ENCODE measurements at regions not wholly inside any gene's neighbourhood (a gene's known extent, or its start where the extent isn't known, plus 50 kb on each side); places are given as distances from the start of the nearest gene placed in this dataset.

- Histone ChIP-seq H3K27me3 (ENCODE audit: insufficient read depth, low read length, poor library complexity) (no peaks in the 10 kb centered on the region), H4K5ac (ENCODE audit: low read length) (no peak overlapping the region), H4K8ac (ENCODE audit: low read depth, low read length) (no peak overlapping the region), H3K4me3 (ENCODE audit: low read length) (no peak overlapping the region), H3K79me2 (ENCODE audit: control insufficient read depth, insufficient read depth, low read length) (no peaks in the 10 kb centered on the region), H2BK120ac (ENCODE audit: low read depth, low read length) (no peak overlapping the region), H3K36me3 (ENCODE audit: control insufficient read depth, insufficient read depth, low read length) (no peaks in the 10 kb centered on the region), H3K27ac (ENCODE audit: low read depth, low read length) (no peak overlapping the region), H3K23ac (ENCODE audit: low read length) (no peak overlapping the region), H3K18ac (ENCODE audit: low read length) (no peak overlapping the region), H3K4ac (ENCODE audit: low read depth, low read length) (no peak overlapping the region), H2BK15ac (replicated peaks; ENCODE audit: low read depth) (no peak overlapping the region), H3K79me1 (ENCODE audit: low read length) (no peaks in the 10 kb centered on the region), H2BK5ac (ENCODE audit: low read length) (no peak overlapping the region), H2AK5ac (ENCODE audit: low read length) (no peak overlapping the region), H3K4me2 (ENCODE audit: low read length) (no peak overlapping the region), H3K9ac (ENCODE audit: low read length) (no peak overlapping the region), H3K56ac (ENCODE audit: low read length) (no peak overlapping the region), H3K4me1 (ENCODE audit: control insufficient read depth, low read depth, low read length) (no peaks in the 10 kb centered on the region)
- no peak for DNase-seq
- WGBS (ENCODE audit: extremely low coverage, insufficient coverage, low lambda C conversion rate) = no CpG with 5 or more reads among the region's 8 CpGs
Observed at GRCh38 chrX:118205421-118206395, 89.1 kb upstream of the KLHL13 start.

GRCh38 chrX:118207831-118208453, 91.3 kb upstream of the KLHL13 start:
- Histone ChIP-seq H3K27ac (ENCODE audit: low read depth, low read length) (no peak overlapping the region), H4K8ac (ENCODE audit: low read depth, low read length) (no peak overlapping the region), H3K23ac (ENCODE audit: low read length) (no peak overlapping the region), H4K5ac (ENCODE audit: low read length) (no peak overlapping the region), H3K79me2 (ENCODE audit: control insufficient read depth, insufficient read depth, low read length) (no peaks in the 10 kb centered on the region), H3K4me1 (ENCODE audit: control insufficient read depth, low read depth, low read length) (no peaks in the 10 kb centered on the region), H3K36me3 (ENCODE audit: control insufficient read depth, insufficient read depth, low read length) (no peaks in the 10 kb centered on the region), H2AK5ac (ENCODE audit: low read length) (no peak overlapping the region), H2BK15ac (replicated peaks; ENCODE audit: low read depth) (no peak overlapping the region), H3K56ac (ENCODE audit: low read length) (no peak overlapping the region), H3K9ac (ENCODE audit: low read length) (no peak overlapping the region), H3K27me3 (ENCODE audit: insufficient read depth, low read length, poor library complexity) (no peaks in the 10 kb centered on the region), H3K79me1 (ENCODE audit: low read length) (no peaks in the 10 kb centered on the region), H2BK5ac (ENCODE audit: low read length) (no peak overlapping the region), H2BK120ac (ENCODE audit: low read depth, low read length) (no peak overlapping the region), H3K4me2 (ENCODE audit: low read length) (no peak overlapping the region), H3K18ac (ENCODE audit: low read length) (no peak overlapping the region), H3K4ac (ENCODE audit: low read depth, low read length) (no peak overlapping the region), H3K4me3 (ENCODE audit: low read length) (no peak overlapping the region)
- no peak for DNase-seq
- WGBS (ENCODE audit: extremely low coverage, insufficient coverage, low lambda C conversion rate) = no CpG with 5 or more reads among the region's 3 CpGs

- DNase-seq = no peak
- no peak overlapping the region for H3K56ac ChIP-seq (ENCODE audit: low read length)
- H3K27me3 ChIP-seq (ENCODE audit: insufficient read depth, low read length, poor library complexity) = no peaks in the 10 kb centered on the region
- no peak overlapping the region for H3K18ac ChIP-seq (ENCODE audit: low read length)
- no peak overlapping the region for H4K5ac ChIP-seq (ENCODE audit: low read length)
- no peak overlapping the region for H3K4me3 ChIP-seq (ENCODE audit: low read length)
- H2BK5ac ChIP-seq (ENCODE audit: low read length) = no peak overlapping the region
- no peak overlapping the region for H2BK15ac ChIP-seq (replicated peaks; ENCODE audit: low read depth)
- no peak overlapping the region for H2BK120ac ChIP-seq (ENCODE audit: low read depth, low read length)
- H4K8ac ChIP-seq (ENCODE audit: low read depth, low read length) = no peak overlapping the region
- no peaks in the 10 kb centered on the region for H3K79me2 ChIP-seq (ENCODE audit: control insufficient read depth, insufficient read depth, low read length)
- H3K79me1 ChIP-seq (ENCODE audit: low read length) = no peaks in the 10 kb centered on the region
- WGBS (ENCODE audit: extremely low coverage, insufficient coverage, low lambda C conversion rate) = no CpG with 5 or more reads among the region's 4 CpGs
- no peak overlapping the region for H3K27ac ChIP-seq (ENCODE audit: low read depth, low read length)
- H3K36me3 ChIP-seq (ENCODE audit: control insufficient read depth, insufficient read depth, low read length) = no peaks in the 10 kb centered on the region
- H3K9ac ChIP-seq (ENCODE audit: low read length) = no peak overlapping the region
- no peak overlapping the region for H2AK5ac ChIP-seq (ENCODE audit: low read length)
- no peaks in the 10 kb centered on the region for H3K4me1 ChIP-seq (ENCODE audit: control insufficient read depth, low read depth, low read length)
- H3K23ac ChIP-seq (ENCODE audit: low read length) = no peak overlapping the region
- no peak overlapping the region for H3K4me2 ChIP-seq (ENCODE audit: low read length)
- H3K4ac ChIP-seq (ENCODE audit: low read depth, low read length) = no peak overlapping the region
Observed at GRCh38 chrX:118208481-118208880, 91.9 kb upstream of the KLHL13 start.

- Histone ChIP-seq H3K18ac (ENCODE audit: low read length) (no peak overlapping the region), H3K4me1 (ENCODE audit: control insufficient read depth, low read depth, low read length) (no peaks in the 10 kb centered on the region), H3K79me2 (ENCODE audit: control insufficient read depth, insufficient read depth, low read length) (no peaks in the 10 kb centered on the region), H2BK15ac (replicated peaks; ENCODE audit: low read depth) (no peak overlapping the region), H3K27me3 (ENCODE audit: insufficient read depth, low read length, poor library complexity) (no peaks in the 10 kb centered on the region), H2BK120ac (ENCODE audit: low read depth, low read length) (no peak overlapping the region), H4K5ac (ENCODE audit: low read length) (no peak overlapping the region), H3K4ac (ENCODE audit: low read depth, low read length) (no peak overlapping the region), H3K4me3 (ENCODE audit: low read length) (no peak overlapping the region), H3K79me1 (ENCODE audit: low read length) (no peaks in the 10 kb centered on the region), H4K8ac (ENCODE audit: low read depth, low read length) (no peak overlapping the region), H3K9ac (ENCODE audit: low read length) (no peak overlapping the region), H2BK5ac (ENCODE audit: low read length) (no peak overlapping the region), H3K56ac (ENCODE audit: low read length) (no peak overlapping the region), H3K23ac (ENCODE audit: low read length) (no peak overlapping the region), H3K27ac (ENCODE audit: low read depth, low read length) (no peak overlapping the region), H3K4me2 (ENCODE audit: low read length) (no peak overlapping the region), H3K36me3 (ENCODE audit: control insufficient read depth, insufficient read depth, low read length) (no peaks in the 10 kb centered on the region), H2AK5ac (ENCODE audit: low read length) (no peak overlapping the region)
- no CpG with 5 or more reads among the region's 10 CpGs for WGBS (ENCODE audit: extremely low coverage, insufficient coverage, low lambda C conversion rate)
- DNase-seq = no peak
Observed at GRCh38 chrX:118211891-118212816, 95.5 kb upstream of the KLHL13 start.

GRCh38 chrX:118212817-118213183, 96.2 kb upstream of the KLHL13 start:
- DNase-seq = no peak
- Histone ChIP-seq H2BK15ac (replicated peaks; ENCODE audit: low read depth) (no peak overlapping the region), H2AK5ac (ENCODE audit: low read length) (no peak overlapping the region), H3K4me3 (ENCODE audit: low read length) (no peak overlapping the region), H4K8ac (ENCODE audit: low read depth, low read length) (no peak overlapping the region), H3K56ac (ENCODE audit: low read length) (no peak overlapping the region), H3K4ac (ENCODE audit: low read depth, low read length) (no peak overlapping the region), H3K23ac (ENCODE audit: low read length) (no peak overlapping the region), H3K4me2 (ENCODE audit: low read length) (no peak overlapping the region), H2BK5ac (ENCODE audit: low read length) (no peak overlapping the region), H3K36me3 (ENCODE audit: control insufficient read depth, insufficient read depth, low read length) (no peaks in the 10 kb centered on the region), H3K4me1 (ENCODE audit: control insufficient read depth, low read depth, low read length) (no peaks in the 10 kb centered on the region), H2BK120ac (ENCODE audit: low read depth, low read length) (no peak overlapping the region), H3K9ac (ENCODE audit: low read length) (no peak overlapping the region), H3K27me3 (ENCODE audit: insufficient read depth, low read length, poor library complexity) (no peaks in the 10 kb centered on the region), H3K79me2 (ENCODE audit: control insufficient read depth, insufficient read depth, low read length) (no peaks in the 10 kb centered on the region), H3K18ac (ENCODE audit: low read length) (no peak overlapping the region), H3K27ac (ENCODE audit: low read depth, low read length) (no peak overlapping the region), H4K5ac (ENCODE audit: low read length) (no peak overlapping the region), H3K79me1 (ENCODE audit: low read length) (no peaks in the 10 kb centered on the region)
- WGBS (ENCODE audit: extremely low coverage, insufficient coverage, low lambda C conversion rate) = no CpG with 5 or more reads among the region's 2 CpGs

Measured in mesendoderm (in vitro differentiated cells).